SK-N-SH (cell line): ENCODE measurements at regions not wholly inside any gene's neighbourhood (a gene's known extent, or its start where the extent isn't known, plus 50 kb on each side); places are given as distances from the start of the nearest gene placed in this dataset.

ENCODE experiments used
- CTCF ChIA-PET: fragments of 300-600, 350-600 bp; formaldehyde crosslinking; extraction: SDS; loops from one replicate; lab custom pipeline; 2021; lab: Yijun Ruan, JAX
- POLR2A ChIA-PET: fragments of 350-600 bp; sonication (Branson Sonifier 250); formaldehyde crosslinking; extraction: SDS; loops from one replicate; lab custom pipeline; 2020; ENCODE audit warnings: antibody characterized with exemption, inconsistent platforms; lab: Yijun Ruan, JAX
- DNase-seq: peaks from one replicate; pipeline ENCODE4 v3.0.0; 2012
- H2AFZ ChIP-seq: fragments of 200-600 bp; sonication (generic); 2 replicates; pipeline ENCODE4 v1.8.1; 2016; ENCODE audit warnings: antibody characterized with exemption, mild to moderate bottlenecking, low read depth
- H3F3A ChIP-seq: fragments of 200-600 bp; sonication (generic); replicated peaks from 2 replicates; pipeline ENCODE3; 2016; ENCODE audit warnings: antibody characterized with exemption, mild to moderate bottlenecking; ENCODE audit not compliant: insufficient read depth
- H3K27ac ChIP-seq, 2 experiments: fragments of 200-500 bp in 1 of 2; fragments of 200-600 bp in 1 of 2; sonication (Bioruptor generic) in 1 of 2; sonication (generic), shearing (Covaris generic) in 1 of 2; 2 replicates each; pipeline versions ENCODE4 v1.5.1 to v1.6.1; 2014 to 2016; ENCODE audit warnings: low read depth in 2 of 2, inconsistent platforms in 1 of 2, low read length in 1 of 2, mild to moderate bottlenecking in 1 of 2, mixed read lengths in 1 of 2
- H3K27me3 ChIP-seq: fragments of 200-600 bp; sonication (generic), shearing (Covaris generic); 2 replicates; pipeline ENCODE4 v1.6.1; 2016; ENCODE audit warnings: mixed run types; ENCODE audit not compliant: insufficient read depth
- H3K36me3 ChIP-seq, 2 experiments: fragments of 200-500 bp in 1 of 2; fragments of 200-600 bp in 1 of 2; sonication (Bioruptor generic) in 1 of 2; sonication (generic) in 1 of 2; replicated peaks in 1 of 2; 2 replicates each; pipeline versions ENCODE3 to v1.5.1; 2014 to 2016; ENCODE audit warnings: low read length in 1 of 2, mild to moderate bottlenecking in 1 of 2; ENCODE audit not compliant: insufficient read depth in 2 of 2, control insufficient read depth in 1 of 2
- H3K4me1 ChIP-seq, 2 experiments: fragments of 200-500 bp in 1 of 2; fragments of 200-600 bp in 1 of 2; sonication (Bioruptor generic) in 1 of 2; sonication (generic), shearing (Covaris generic) in 1 of 2; 2 replicates each; pipeline versions ENCODE4 v1.5.1 to v1.6.1; 2014 to 2016; ENCODE audit warnings: low read depth in 1 of 2, low read length in 1 of 2, mixed run types in 1 of 2; ENCODE audit not compliant: insufficient read depth in 2 of 2, control insufficient read depth in 1 of 2
- H3K4me2 ChIP-seq: fragments of 200-600 bp; sonication (generic), shearing (Covaris generic); 2 replicates; pipeline ENCODE4 v1.6.1; 2017; ENCODE audit warnings: mixed run types
- H3K4me3 ChIP-seq, 2 experiments: fragments of 200-500 bp in 1 of 2; fragments of 200-600 bp in 1 of 2; sonication (Bioruptor generic) in 1 of 2; sonication (generic), shearing (Covaris generic) in 1 of 2; 2 replicates each; pipeline versions ENCODE4 v1.5.1 to v1.8.1; 2014 to 2016; ENCODE audit warnings: low read depth in 2 of 2, inconsistent platforms in 1 of 2, low read length in 1 of 2, mild to moderate bottlenecking in 1 of 2, mixed read lengths in 1 of 2, moderate library complexity in 1 of 2
- H3K79me2 ChIP-seq: fragments of 200-600 bp; sonication (generic); 2 replicates; pipeline ENCODE4 v1.8.1; 2017; ENCODE audit warnings: mild to moderate bottlenecking; ENCODE audit not compliant: insufficient read depth
- H3K9ac ChIP-seq: fragments of 200-600 bp; sonication (generic); 2 replicates; pipeline ENCODE4 v1.6.1; 2017; ENCODE audit warnings: mixed run types
- H3K9me2 ChIP-seq: fragments of 200-600 bp; sonication (generic); 2 replicates; pipeline ENCODE4 v1.6.1; 2017; ENCODE audit warnings: mixed run types
- H3K9me3 ChIP-seq: fragments of 200-600 bp; sonication (generic); 2 replicates; pipeline ENCODE4 v1.6.1; 2017; ENCODE audit warnings: mixed run types, mild to moderate bottlenecking, moderate library complexity
- H4K20me1 ChIP-seq: fragments of 200-600 bp; sonication (generic); 2 replicates; pipeline ENCODE4 v1.6.1; 2017; ENCODE audit warnings: mild to moderate bottlenecking, mixed run types; ENCODE audit not compliant: insufficient read depth
- CHD2 ChIP-seq: fragments of 150-350 bp; IDR thresholded peaks from 2 replicates; pipeline ENCODE4 v1.6.1; 2018; ENCODE audit warnings: low read length; ENCODE audit not compliant: partially characterized antibody
- EP300 ChIP-seq, 2 experiments: IDR thresholded peaks; 2 replicates each; pipeline versions ENCODE4 v1.4.0 to v1.6.1; 2012; ENCODE audit warnings: borderline replicate concordance in 1 of 2, low read depth in 1 of 2, low read length in 1 of 2
- FOSL2 ChIP-seq: IDR thresholded peaks from 2 replicates; pipeline ENCODE4 v1.4.0; 2012; ENCODE audit warnings: low read depth, mild to moderate bottlenecking, moderate library complexity, borderline replicate concordance
- FOXM1 ChIP-seq: IDR thresholded peaks from 2 replicates; pipeline ENCODE4 v1.4.0; 2012; ENCODE audit warnings: low read depth, mild to moderate bottlenecking
- GABPA ChIP-seq: IDR thresholded peaks from 2 replicates; pipeline ENCODE4 v1.4.0; 2012; ENCODE audit warnings: low read depth, mild to moderate bottlenecking
- GATA2 ChIP-seq: sonication (generic); formaldehyde crosslinking; IDR thresholded peaks from 2 replicates; pipeline ENCODE4 v1.5.0; 2020; ENCODE audit warnings: mild to moderate bottlenecking, missing genetic modification reagents
- JUND ChIP-seq: IDR thresholded peaks from 2 replicates; pipeline ENCODE4 v1.4.0; 2012
- MEF2A ChIP-seq: IDR thresholded peaks from 2 replicates; pipeline ENCODE4 v1.4.0; 2012; ENCODE audit warnings: low read depth, borderline replicate concordance
- NFIC ChIP-seq: IDR thresholded peaks from 2 replicates; pipeline ENCODE4 v1.4.0; 2012; ENCODE audit warnings: borderline replicate concordance
- NRF1 ChIP-seq: IDR thresholded peaks from 2 replicates; pipeline ENCODE4 v1.6.1; 2012; ENCODE audit warnings: low read depth, mild to moderate bottlenecking, low read length
- RAD21 ChIP-seq: IDR thresholded peaks from 2 replicates; pipeline ENCODE4 v1.6.1; 2012; ENCODE audit warnings: mild to moderate bottlenecking, low read length
- RFX5 ChIP-seq: IDR thresholded peaks from 2 replicates; pipeline ENCODE4 v1.6.1; 2012; ENCODE audit warnings: mild to moderate bottlenecking, improper control_type of control experiment, low read length
- SIN3A ChIP-seq: IDR thresholded peaks from 2 replicates; pipeline ENCODE4 v1.6.1; 2012; ENCODE audit warnings: low read depth, mild to moderate bottlenecking, low read length, moderate library complexity, borderline replicate concordance
- SMC3 ChIP-seq: IDR thresholded peaks from 2 replicates; pipeline ENCODE4 v1.6.1; 2012; ENCODE audit warnings: low read depth, low read length, improper control_type of control experiment
- TAF1 ChIP-seq: IDR thresholded peaks from 2 replicates; pipeline ENCODE4 v1.6.1; 2012; ENCODE audit warnings: low read depth, mild to moderate bottlenecking, low read length, moderate library complexity, borderline replicate concordance
- TCF12 ChIP-seq: IDR thresholded peaks from 2 replicates; pipeline ENCODE4 v1.4.0; 2012
- TEAD4 ChIP-seq: IDR thresholded peaks from 2 replicates; pipeline ENCODE4 v1.4.0; 2012; ENCODE audit warnings: mild to moderate bottlenecking, borderline replicate concordance; ENCODE audit not compliant: insufficient read depth
- WGBS: methylation state at CpG from one replicate; pipeline ENCODE4 v1.1.6; 2017; ENCODE audit warnings: low lambda C conversion rate; 5-methylcytosine and 5-hydroxymethylcytosine counted together
- TF ChIP-seq, protein P1 (sequence below): IDR thresholded peaks from 2 replicates; pipeline ENCODE4 v1.4.0; 2012; ENCODE audit warnings: low read depth
- TF ChIP-seq, protein P2 (sequence below): IDR thresholded peaks from 2 replicates; pipeline ENCODE4 v1.6.1; 2012; ENCODE audit warnings: mild to moderate bottlenecking, low read depth, low read length, moderate library complexity
- TF ChIP-seq, protein P3 (sequence below): fragments of 150-350 bp; IDR thresholded peaks from 2 replicates; pipeline ENCODE4 v1.6.1; 2016; ENCODE audit warnings: mild to moderate bottlenecking, low read depth, low read length
- TF ChIP-seq, protein P4 (sequence below): IDR thresholded peaks from 2 replicates; pipeline ENCODE4 v1.4.0; 2012; ENCODE audit warnings: low read depth, borderline replicate concordance

DNA sequence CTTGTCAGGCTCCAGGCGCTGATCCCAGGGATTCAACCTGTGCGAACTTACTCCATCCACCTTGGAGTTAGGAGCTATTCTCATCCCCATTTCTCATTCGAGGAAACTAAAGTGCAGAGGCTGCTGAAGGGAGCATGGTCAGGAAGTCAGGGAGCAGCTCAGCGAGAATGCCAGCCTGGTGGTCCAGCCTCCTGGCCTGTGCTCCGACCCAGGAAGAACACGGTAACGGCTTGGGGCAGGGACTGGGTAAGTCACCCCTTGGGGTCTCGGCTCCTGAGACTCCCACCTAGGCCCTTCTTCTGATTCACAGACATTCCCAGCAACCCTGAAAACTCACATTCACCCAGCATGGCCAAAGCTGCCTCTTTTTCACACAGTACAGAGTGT lies 132.8 kb downstream of the CRYBB2 start (continued):
- TF ChIP-seq FOSL2 = no peak
- no peak for TF ChIP-seq RFX5

DNA sequence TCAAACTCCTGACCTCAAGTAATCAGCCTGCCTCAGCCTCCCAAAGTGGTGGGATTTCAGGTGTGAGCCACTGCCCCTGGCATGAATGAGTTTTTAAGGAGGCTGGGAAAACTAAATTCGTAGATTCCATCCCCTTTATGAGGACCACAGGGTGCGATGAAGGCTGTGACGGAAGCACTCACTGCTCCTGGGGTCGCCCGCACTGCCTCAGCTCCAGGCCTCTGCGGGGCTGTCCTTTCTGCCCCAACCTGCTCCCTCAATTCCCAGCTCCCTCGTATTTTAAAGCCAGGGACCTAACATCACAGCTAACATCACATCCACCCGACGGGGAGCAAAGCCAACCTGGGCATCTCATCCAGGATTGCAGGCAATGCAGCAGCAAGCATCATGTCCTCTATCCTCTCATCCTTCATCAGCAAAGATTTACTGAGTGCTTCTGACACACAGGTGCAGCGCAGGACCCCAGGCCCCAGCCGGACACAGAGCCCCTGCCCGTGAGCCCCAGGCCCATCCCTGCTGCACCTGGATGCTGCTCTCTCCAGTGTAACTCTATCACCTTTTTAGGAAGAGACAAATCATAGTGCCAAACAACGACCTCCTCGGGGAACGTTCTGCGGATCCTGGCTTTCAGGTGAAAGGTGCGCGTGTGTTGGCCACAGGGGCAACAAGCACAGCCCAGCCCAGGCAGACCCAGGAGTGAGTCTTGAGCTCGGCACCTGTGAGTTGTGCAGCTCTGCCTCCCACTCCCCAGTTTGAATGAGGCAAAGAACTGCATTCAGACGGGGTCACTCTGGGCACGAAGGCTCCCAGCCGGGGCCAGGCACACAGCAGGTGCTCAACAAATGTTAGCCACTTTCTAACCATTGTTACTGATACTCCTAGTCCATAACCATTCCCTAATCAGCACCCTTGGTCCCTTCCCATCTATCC lies 134.3 kb downstream of the CRYBB2 start:
- Histone ChIP-seq H3K36me3 (peaks cover 0 to 4% of the 10 kb centered on the region in 2 experiments), H4K20me1 (no peaks in the 10 kb centered on the region), H3K4me2 (no peak overlapping the region), H3F3A (no peaks in the 10 kb centered on the region), H3K4me1 (no peaks in the 10 kb centered on the region), H3K9me2 (no peaks in the 10 kb centered on the region), H3K79me2 (no peaks in the 10 kb centered on the region), H3K4me3 (no peak overlapping the region), H3K9me3 (no peaks in the 10 kb centered on the region), H3K27ac (no peak overlapping the region), H3K27me3 (no peaks in the 10 kb centered on the region), H3K9ac (no peak overlapping the region), H2AFZ (no peak overlapping the region)
- WGBS = 93% methylated on average over 8 of the region's 22 CpGs
- DNase-seq = no peak
- no peak for TF ChIP-seq TEAD4
- TF ChIP-seq TCF12 = no peak
- TF ChIP-seq, protein P1, sequence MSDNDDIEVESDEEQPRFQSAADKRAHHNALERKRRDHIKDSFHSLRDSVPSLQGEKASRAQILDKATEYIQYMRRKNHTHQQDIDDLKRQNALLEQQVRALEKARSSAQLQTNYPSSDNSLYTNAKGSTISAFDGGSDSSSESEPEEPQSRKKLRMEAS = no peak
- TF ChIP-seq NFIC = no peak
- TF ChIP-seq RAD21 = no peak
- TF ChIP-seq, protein P2, sequence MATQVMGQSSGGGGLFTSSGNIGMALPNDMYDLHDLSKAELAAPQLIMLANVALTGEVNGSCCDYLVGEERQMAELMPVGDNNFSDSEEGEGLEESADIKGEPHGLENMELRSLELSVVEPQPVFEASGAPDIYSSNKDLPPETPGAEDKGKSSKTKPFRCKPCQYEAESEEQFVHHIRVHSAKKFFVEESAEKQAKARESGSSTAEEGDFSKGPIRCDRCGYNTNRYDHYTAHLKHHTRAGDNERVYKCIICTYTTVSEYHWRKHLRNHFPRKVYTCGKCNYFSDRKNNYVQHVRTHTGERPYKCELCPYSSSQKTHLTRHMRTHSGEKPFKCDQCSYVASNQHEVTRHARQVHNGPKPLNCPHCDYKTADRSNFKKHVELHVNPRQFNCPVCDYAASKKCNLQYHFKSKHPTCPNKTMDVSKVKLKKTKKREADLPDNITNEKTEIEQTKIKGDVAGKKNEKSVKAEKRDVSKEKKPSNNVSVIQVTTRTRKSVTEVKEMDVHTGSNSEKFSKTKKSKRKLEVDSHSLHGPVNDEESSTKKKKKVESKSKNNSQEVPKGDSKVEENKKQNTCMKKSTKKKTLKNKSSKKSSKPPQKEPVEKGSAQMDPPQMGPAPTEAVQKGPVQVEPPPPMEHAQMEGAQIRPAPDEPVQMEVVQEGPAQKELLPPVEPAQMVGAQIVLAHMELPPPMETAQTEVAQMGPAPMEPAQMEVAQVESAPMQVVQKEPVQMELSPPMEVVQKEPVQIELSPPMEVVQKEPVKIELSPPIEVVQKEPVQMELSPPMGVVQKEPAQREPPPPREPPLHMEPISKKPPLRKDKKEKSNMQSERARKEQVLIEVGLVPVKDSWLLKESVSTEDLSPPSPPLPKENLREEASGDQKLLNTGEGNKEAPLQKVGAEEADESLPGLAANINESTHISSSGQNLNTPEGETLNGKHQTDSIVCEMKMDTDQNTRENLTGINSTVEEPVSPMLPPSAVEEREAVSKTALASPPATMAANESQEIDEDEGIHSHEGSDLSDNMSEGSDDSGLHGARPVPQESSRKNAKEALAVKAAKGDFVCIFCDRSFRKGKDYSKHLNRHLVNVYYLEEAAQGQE = no peak
- TF ChIP-seq SMC3 = no peak
- TF ChIP-seq TAF1 = no peak
- TF ChIP-seq FOXM1 = no peak
- TF ChIP-seq SIN3A = no peak
- no peak for TF ChIP-seq GABPA
- TF ChIP-seq, protein P3, sequence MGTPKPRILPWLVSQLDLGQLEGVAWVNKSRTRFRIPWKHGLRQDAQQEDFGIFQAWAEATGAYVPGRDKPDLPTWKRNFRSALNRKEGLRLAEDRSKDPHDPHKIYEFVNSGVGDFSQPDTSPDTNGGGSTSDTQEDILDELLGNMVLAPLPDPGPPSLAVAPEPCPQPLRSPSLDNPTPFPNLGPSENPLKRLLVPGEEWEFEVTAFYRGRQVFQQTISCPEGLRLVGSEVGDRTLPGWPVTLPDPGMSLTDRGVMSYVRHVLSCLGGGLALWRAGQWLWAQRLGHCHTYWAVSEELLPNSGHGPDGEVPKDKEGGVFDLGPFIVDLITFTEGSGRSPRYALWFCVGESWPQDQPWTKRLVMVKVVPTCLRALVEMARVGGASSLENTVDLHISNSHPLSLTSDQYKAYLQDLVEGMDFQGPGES = no peak
- no peak for TF ChIP-seq MEF2A
- TF ChIP-seq, protein P4, sequence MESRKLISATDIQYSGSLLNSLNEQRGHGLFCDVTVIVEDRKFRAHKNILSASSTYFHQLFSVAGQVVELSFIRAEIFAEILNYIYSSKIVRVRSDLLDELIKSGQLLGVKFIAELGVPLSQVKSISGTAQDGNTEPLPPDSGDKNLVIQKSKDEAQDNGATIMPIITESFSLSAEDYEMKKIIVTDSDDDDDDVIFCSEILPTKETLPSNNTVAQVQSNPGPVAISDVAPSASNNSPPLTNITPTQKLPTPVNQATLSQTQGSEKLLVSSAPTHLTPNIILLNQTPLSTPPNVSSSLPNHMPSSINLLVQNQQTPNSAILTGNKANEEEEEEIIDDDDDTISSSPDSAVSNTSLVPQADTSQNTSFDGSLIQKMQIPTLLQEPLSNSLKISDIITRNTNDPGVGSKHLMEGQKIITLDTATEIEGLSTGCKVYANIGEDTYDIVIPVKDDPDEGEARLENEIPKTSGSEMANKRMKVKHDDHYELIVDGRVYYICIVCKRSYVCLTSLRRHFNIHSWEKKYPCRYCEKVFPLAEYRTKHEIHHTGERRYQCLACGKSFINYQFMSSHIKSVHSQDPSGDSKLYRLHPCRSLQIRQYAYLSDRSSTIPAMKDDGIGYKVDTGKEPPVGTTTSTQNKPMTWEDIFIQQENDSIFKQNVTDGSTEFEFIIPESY = no peak
- no peak for TF ChIP-seq CHD2
- no peak for TF ChIP-seq NRF1
- no peak for TF ChIP-seq EP300 (IDR thresholded peaks at IDR 0.05; ENCODE audit: borderline replicate concordance in 1 of 2, low read depth in 1 of 2, low read length in 1 of 2)
- no peak for TF ChIP-seq GATA2
- no peak for TF ChIP-seq JUND
- ChIA-PET CTCF (no interaction called here), POLR2A (no interaction called here)
